ENCODE measurements at regions not wholly inside any gene's neighbourhood (a gene's known extent, or its start where the extent isn't known, plus 50 kb on each side); places are given as distances from the start of the nearest gene placed in this dataset.

DNA sequence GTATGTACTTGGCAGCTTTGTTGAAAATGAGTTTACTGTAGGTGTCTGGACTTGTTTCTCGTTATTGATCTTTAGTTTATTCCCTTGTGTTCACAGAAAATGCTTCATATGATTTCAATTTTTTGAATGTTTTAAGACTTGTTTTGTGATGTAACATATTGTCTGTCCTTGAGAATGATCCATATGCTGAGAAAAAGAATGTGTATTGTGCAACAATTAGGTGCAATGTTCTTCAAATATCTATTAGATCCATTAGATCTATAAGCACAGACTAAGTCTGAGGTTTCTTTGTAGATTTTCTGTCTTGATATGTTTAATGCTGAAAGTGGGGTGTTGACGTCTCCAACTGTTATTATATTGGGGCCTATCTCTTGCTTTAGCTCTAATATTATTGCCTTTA, 879.6 kb upstream of the LRFN5 start:
- DNase-seq (ENCODE audit: low spot score): no peak
- POLR2A ChIA-PET: no interaction called here

More for the DNA sequence above, 879.6 kb upstream of the LRFN5 start:
- no peak for TF ChIP-seq SMAD3 (CRISPR knock-in tag; IDR thresholded peaks at IDR 0.05)
- peak; percentile 86 for TF ChIP-seq CEBPB (IDR thresholded peaks at IDR 0.05; ENCODE audit: borderline replicate concordance, low read depth, low read length)
- no peak for TF ChIP-seq MAF1 (CRISPR knock-in tag; IDR thresholded peaks at IDR 0.05; ENCODE audit: borderline replicate concordance)
- TF ChIP-seq KIAA2018 (CRISPR knock-in tag; IDR thresholded peaks at IDR 0.05; ENCODE audit: borderline replicate concordance): no peak
- TF ChIP-seq RNF2 (conservative IDR thresholded peaks at IDR 0.05; ENCODE audit: low read depth): no peak
- no peak for TF ChIP-seq GLMP (CRISPR knock-in tag; IDR thresholded peaks at IDR 0.05; ENCODE audit: borderline replicate concordance)
- TF ChIP-seq NCOA5 (CRISPR knock-in tag; IDR thresholded peaks at IDR 0.05): no peak
- no peak for TF ChIP-seq HINFP (CRISPR knock-in tag; IDR thresholded peaks at IDR 0.05; ENCODE audit: low read depth)
- TF ChIP-seq ZFX (CRISPR knock-in tag; IDR thresholded peaks at IDR 0.05; ENCODE audit: low read depth): no peak
- no peak for FAIRE-seq
- no peak overlapping the region for H2AFZ ChIP-seq (ENCODE audit: low read length)
- no peaks in the 10 kb centered on the region for H4K20me1 ChIP-seq (ENCODE audit: insufficient read depth, low read length)
- no TSS peak for BruUV-seq (replicated peaks)
- in situ Hi-C loops (cut with HindIII; ENCODE audit: extremely low pct_ligation_motif_present, low pct_unique_long_range_greater_than_20kb): no loop called here
- H3K9ac ChIP-seq (ENCODE audit: insufficient read depth, low read depth, low read length): no peak overlapping the region
- CTCF ChIA-PET (ENCODE audit: low intra/inter-chr PET ratio, low total read pairs): no interaction called here
- WGBS (ENCODE audit: low lambda C conversion rate): 2% methylated on average over 2 of the region's 2 CpGs
- peaks cover 82% of the 10 kb centered on the region for H3K9me3 ChIP-seq (ENCODE audit: low read length)
- H3K4me1 ChIP-seq (ENCODE audit: insufficient read depth, low read length): no peaks in the 10 kb centered on the region
- no peaks in the 10 kb centered on the region for H3K36me3 ChIP-seq (replicated peaks in 1 of 2; ENCODE audit: control insufficient read depth in 1 of 2, insufficient read depth in 2 of 2, low read length in 2 of 2)
- H3K79me2 ChIP-seq (ENCODE audit: insufficient read depth, low read length): no peaks in the 10 kb centered on the region
- no peak overlapping the region for H3K27ac ChIP-seq (ENCODE audit: extremely low read length, insufficient read depth, low read length)
- intact Hi-C loops (cut with micrococcal nuclease; ENCODE audit: unreplicated experiment): no loop called here
- H3K4me2 ChIP-seq (ENCODE audit: low read depth, low read length): no peak overlapping the region
- ATAC-seq: no peak
- H3K4me3 ChIP-seq (replicated peaks in 1 of 3; ENCODE audit: insufficient read depth in 1 of 3, low read depth in 2 of 3, low read length in 3 of 3): no peak overlapping the region
- H3K27me3 ChIP-seq (ENCODE audit: control insufficient read depth in 1 of 2, insufficient read depth in 2 of 2, low read length in 2 of 2): no peaks in the 10 kb centered on the region

All from HepG2 (cell line).